GM21515 (cell line): ENCODE measurements at regions not wholly inside any gene's neighbourhood (a gene's known extent, or its start where the extent isn't known, plus 50 kb on each side); places are given as distances from the start of the nearest gene placed in this dataset.
A peak's percentile ranks its signal among the peaks of the same experiment; 100 is the strongest.

Experiments used
- ATAC-seq: cut with Tn5 transposase; IDR thresholded peaks from one replicate; pipeline ENCODE4 v1.9.1; 2021; ENCODE audit not compliant: unreplicated experiment

GRCh38 chr4:100849319-100849718, 331.5 kb upstream of the EMCN start:
- ATAC-seq = no peak

GRCh38 chr4:100848841-100849240, 331.0 kb upstream of the EMCN start:
- peak; percentile 81 for ATAC-seq

DNA sequence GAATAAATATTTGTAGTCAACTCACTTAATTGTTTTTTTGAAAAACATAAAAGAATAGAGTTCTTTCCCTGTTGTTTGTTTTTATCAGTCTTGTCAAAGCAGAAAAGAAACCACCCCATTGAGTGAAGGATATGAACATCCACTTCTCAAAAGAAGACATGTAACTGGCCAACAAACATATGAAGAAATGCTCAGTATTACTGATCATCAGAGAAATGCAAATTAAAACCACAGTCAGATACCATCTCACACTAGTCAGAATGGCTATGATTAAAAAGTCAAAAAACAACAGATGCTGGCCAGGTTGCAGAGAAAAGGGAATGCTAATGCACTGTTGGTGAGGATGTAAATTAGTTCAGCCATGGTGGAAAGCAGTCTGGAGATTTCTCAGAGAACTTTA, 326.1 kb upstream of the EMCN start:
- no peak for ATAC-seq

DNA sequence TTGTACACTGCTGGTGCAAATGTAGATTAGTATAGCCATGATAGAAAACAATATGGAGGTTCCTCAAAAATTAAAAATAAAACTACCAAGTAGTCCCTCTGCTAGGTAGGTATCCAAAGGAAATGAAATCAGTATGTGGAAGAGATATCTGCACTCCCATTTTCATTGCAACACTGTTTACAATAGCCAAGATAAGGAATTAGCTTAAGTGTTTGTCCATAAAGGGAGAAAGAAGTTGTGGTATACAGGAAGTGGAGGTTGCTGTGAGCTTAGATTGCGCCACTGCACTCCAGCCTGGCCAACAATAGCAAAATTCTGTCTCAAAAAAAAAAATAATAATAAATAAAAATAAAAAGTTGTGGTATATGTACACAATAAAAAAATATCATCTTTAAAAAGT, 325.0 kb upstream of the EMCN start:
- ATAC-seq = no peak

DNA sequence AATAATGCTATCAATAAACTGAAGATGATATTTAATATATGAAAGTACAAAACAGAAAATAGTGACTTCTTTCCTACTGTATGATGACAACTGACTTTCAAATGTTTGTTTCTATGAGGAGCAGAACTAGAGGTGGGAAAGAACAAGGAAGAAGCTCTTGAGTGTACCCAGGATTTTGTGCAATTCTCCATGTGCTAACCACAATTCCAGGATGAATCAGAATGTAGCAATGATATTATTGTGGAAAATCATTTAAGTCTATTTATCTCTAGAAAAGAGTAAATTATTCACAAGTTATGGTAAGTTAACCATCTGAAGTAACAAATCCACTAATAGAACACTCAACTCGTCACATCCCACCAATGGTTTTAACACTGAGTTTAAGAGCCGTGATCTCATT, 324.1 kb upstream of the EMCN start:
- ATAC-seq = no peak

DNA sequence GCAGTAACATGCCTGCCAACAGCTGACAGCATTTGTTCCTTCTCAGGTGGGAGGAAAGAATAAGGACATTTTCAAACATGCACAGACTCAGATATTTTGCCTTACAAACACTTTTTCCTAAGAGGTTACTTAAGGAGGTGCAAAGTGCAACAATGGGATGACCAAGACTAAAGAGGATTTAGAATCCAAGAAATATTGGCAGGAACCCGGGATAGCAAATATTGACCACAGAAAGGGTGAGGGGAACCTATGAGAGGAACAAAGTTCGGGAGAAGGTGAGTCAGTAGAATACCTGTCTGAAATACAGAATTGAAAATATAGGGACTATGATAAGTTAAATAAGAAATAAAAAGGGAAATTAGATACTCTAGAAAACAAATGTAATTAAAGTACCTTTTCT, 321.9 kb upstream of the EMCN start:
- ATAC-seq = no peak

DNA sequence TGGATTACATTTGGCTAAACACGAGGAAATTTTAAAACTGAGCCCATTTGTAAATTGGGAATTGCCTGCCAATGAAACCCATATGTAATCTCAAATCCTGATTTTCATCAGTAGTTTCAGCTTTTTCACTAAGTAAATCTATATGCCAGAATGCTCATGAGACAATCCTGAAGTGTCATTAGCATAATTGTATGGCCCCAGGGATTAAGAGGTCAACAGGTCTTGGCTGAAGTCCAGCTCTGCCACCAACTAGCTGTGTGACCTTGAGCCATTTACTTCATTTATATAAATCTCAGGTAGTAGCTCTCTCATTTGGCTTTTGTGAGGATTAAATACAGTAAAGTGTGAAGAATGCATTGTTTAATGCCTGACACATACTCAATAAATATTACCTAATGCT, 320.5 kb upstream of the EMCN start:
- ATAC-seq = no peak

- no peak for ATAC-seq
These were observed 319.1 kb upstream of the EMCN start for GRCh38 chr4:100836929-100837328.

- no peak for ATAC-seq
These were observed 316.8 kb upstream of the EMCN start for GRCh38 chr4:100834616-100835015.

DNA sequence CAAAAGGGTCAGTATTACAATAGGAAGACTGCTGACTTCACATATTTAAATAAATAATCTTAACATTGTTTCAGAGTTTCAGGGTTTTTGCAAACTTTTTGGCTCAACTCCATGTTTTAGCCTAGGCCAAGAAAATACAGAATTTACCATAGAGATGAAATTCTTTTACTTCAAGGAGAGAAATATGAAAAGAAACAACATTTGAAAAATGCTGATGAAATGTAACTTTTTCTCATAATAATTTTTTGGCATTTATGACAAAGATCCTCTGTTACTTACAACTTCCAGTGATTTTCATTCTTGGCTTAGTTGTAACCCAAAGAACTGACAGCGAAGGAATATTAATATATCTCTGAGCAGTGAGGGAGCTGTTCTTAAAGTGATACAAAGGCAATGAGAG, 316.1 kb upstream of the EMCN start:
- ATAC-seq = no peak

GRCh38 chr4:100828986-100829685, 311.3 kb upstream of the EMCN start:
- no peak for ATAC-seq

DNA sequence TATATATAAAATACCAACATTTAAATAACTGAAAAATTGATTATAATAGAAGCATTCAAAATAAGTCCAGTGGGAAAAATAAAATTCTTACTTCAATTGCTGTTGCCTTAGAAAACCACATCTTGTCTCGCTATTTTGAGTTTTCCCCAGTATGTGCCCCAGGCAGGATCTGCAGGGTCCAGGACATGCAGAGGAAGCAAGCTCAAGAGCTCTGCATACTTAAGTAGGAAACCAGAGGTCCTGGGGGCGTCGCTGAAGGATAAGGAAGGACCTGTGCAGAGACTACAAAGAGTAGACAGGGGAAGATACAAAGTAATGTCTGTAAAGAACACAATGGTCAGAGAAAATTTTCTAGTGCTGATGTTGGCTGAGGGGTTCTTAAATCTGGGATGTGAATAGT, 310.5 kb upstream of the EMCN start:
- ATAC-seq = no peak

DNA sequence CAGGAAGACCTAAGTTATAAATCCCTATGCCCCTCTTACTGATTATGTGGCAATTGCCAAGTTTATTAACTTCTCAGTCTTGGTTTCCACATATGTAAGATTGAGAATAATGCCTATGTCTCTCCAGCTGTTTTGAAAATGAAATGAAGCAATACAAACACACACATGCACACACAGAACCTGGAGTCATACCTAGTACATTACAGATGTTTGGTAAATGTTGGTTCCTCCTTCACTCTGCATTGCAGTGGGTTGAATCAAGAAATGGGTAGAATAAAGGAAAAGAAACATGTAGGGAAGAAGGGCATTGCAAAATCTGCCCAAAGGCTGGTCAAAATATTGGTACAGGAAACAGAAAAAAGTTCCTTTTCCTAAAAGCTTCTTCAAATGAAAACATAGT, 309.9 kb upstream of the EMCN start:
- ATAC-seq = no peak

DNA sequence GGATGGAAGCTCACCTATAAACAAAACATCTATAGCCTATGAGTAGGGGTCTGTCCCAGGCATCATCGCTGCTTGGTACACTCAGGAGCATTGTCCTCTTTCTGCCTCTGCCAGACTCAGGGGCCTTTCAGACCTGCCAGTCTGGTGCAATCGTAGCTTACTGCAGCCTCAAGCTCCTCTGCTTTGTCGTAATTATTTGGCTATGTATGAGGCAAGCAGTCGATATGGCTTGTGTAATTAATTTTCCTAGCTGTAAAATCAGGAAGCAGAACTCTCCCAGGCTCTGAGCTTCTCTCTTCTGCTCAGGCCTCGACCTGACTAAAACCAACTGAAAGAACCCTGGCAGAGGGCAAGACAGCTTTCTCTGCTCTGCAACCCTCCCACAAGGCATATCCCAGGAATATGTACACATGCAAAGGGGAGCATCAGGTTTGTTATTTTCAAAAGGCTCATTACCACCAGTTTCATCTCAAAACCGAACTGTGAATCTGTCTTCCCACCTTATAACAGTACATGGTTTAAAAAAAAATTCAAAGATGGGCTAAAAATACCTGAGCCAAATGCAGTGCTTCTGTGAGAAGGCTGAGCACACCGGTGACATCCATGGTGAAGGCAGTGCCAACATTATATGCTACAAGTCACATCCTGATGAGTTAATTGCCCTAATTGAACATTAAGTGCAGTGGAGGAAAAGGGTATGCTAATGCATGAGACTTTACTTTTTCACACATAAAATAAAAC, 309.2 kb upstream of the EMCN start:
- no peak for ATAC-seq

GRCh38 chr4:100826067-100826466, 308.2 kb upstream of the EMCN start:
- no peak for ATAC-seq

- peak; percentile 4 for ATAC-seq
These were observed 306.1 kb upstream of the EMCN start for GRCh38 chr4:100823993-100824323.

- peak; percentile 63 for ATAC-seq
These were observed 305.5 kb upstream of the EMCN start for GRCh38 chr4:100823066-100823992.

DNA sequence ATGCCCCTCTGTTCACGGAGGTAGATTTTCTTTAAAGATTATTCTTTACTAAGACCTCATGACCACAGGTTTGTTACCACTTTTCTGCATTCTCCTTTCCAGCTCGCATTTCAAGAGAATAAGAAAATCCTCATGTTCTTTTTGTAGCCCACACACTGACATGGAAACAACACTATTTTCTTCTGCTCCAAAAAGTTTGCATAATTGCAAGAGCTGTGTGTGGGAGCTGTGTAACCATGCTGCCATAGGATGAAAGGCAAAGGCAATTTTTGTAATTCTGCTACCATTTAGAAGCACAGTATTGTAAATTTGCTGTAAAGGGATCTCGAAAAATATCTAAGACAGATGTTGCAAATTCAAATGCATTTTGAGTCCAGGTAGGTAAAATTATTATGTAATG, 302.4 kb upstream of the EMCN start:
- ATAC-seq = no peak

GRCh38 chr4:100819505-100819904, 301.7 kb upstream of the EMCN start:
- no peak for ATAC-seq

DNA sequence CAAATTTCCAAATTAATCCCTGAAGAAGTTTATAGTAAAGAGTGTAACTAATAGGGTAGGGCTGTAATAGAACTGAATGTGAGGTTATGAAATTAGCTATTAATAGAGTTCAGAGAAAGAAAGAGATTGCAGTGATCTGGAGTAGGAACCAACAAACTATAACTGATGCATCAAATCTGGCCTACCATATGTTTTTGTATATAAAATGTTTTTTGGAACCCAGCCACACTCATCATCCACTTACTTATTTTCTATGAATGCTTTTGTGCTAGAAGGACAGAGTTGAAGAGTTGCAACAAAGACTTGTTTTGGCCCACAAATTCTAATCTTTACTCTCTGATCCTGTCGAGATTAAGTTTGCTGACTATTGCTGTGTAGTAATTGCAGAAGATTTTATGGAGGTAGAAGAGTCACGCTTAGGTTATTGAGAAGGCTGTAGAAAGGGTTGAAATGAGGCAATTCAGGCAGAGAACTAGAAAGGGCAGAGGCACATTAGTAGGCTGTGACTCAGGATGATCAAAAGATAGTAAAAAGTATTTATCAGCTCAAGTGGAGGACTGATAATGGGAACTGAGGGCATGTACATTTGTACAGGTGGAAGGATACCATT, 298.7 kb upstream of the EMCN start:
- ATAC-seq = no peak

DNA sequence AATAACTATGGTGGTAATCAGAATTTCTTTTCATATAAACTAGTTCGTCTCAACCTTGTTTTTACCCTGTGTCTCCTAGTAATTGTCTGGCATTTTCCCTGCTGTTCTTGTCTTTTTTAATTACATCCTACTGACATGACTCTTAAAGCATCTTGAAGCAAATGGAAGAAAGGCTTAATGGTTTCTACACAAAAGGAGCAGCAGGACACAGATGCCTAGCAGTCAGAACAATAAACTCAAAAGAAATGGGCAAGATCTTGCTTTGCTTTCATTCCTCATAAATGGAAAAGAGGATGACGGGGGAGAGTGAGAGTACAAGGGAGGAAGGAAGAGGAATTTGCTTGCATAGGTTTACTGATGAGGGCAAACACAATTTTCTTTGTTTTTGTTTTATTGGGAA, 293.2 kb upstream of the EMCN start:
- ATAC-seq = no peak
